ENCODE measurements at regions not wholly inside any gene's neighbourhood (a gene's known extent, or its start where the extent isn't known, plus 50 kb on each side); places are given as distances from the start of the nearest gene placed in this dataset.

- TF ChIP-seq POLR2AphosphoS5 (IDR thresholded peaks at IDR 0.05; ENCODE audit: low read depth, low read length), result no peak
- TF ChIP-seq FOXP2 (optimal IDR thresholded peaks at IDR 0.05; ENCODE audit: borderline replicate concordance, extremely low read depth, extremely low read length, insufficient read depth), result no peak
- no peak for TF ChIP-seq TAF1 (IDR thresholded peaks at IDR 0.05; ENCODE audit: borderline replicate concordance, insufficient read depth, low read length)
- TF ChIP-seq REST (IDR thresholded peaks at IDR 0.05; ENCODE audit: insufficient read depth in 1 of 2, low read depth in 2 of 2, low read length in 2 of 2), result no peak
- no peak for TF ChIP-seq SIN3A (IDR thresholded peaks at IDR 0.05; ENCODE audit: borderline replicate concordance, insufficient read depth, low read length)
Observed at GRCh38 chr1:59046134-59046533, 250.8 kb upstream of the FGGY start.

- TF ChIP-seq SIN3A (IDR thresholded peaks at IDR 0.05; ENCODE audit: borderline replicate concordance, insufficient read depth, low read length), result no peak
- TF ChIP-seq REST (IDR thresholded peaks at IDR 0.05; ENCODE audit: insufficient read depth in 1 of 2, low read depth in 2 of 2, low read length in 2 of 2), result no peak
- no peak for TF ChIP-seq TAF1 (IDR thresholded peaks at IDR 0.05; ENCODE audit: borderline replicate concordance, insufficient read depth, low read length)
- no peak for TF ChIP-seq POLR2AphosphoS5 (IDR thresholded peaks at IDR 0.05; ENCODE audit: low read depth, low read length)
- no peak for TF ChIP-seq FOXP2 (optimal IDR thresholded peaks at IDR 0.05; ENCODE audit: borderline replicate concordance, extremely low read depth, extremely low read length, insufficient read depth)
Observed at GRCh38 chr1:59046730-59047157, 250.2 kb upstream of the FGGY start.

- TF ChIP-seq SIN3A (IDR thresholded peaks at IDR 0.05; ENCODE audit: borderline replicate concordance, insufficient read depth, low read length), result no peak
- no peak for TF ChIP-seq REST (IDR thresholded peaks at IDR 0.05; ENCODE audit: insufficient read depth in 1 of 2, low read depth in 2 of 2, low read length in 2 of 2)
- TF ChIP-seq FOXP2 (optimal IDR thresholded peaks at IDR 0.05; ENCODE audit: borderline replicate concordance, extremely low read depth, extremely low read length, insufficient read depth), result no peak
- TF ChIP-seq TAF1 (IDR thresholded peaks at IDR 0.05; ENCODE audit: borderline replicate concordance, insufficient read depth, low read length), result no peak
- no peak for TF ChIP-seq POLR2AphosphoS5 (IDR thresholded peaks at IDR 0.05; ENCODE audit: low read depth, low read length)
Observed at GRCh38 chr1:59051007-59051406, 245.9 kb upstream of the FGGY start.

- TF ChIP-seq POLR2AphosphoS5 (IDR thresholded peaks at IDR 0.05; ENCODE audit: low read depth, low read length) (no peak), REST (IDR thresholded peaks at IDR 0.05; ENCODE audit: insufficient read depth in 1 of 2, low read depth in 2 of 2, low read length in 2 of 2) (no peak), TAF1 (IDR thresholded peaks at IDR 0.05; ENCODE audit: borderline replicate concordance, insufficient read depth, low read length) (no peak), SIN3A (IDR thresholded peaks at IDR 0.05; ENCODE audit: borderline replicate concordance, insufficient read depth, low read length) (no peak), FOXP2 (optimal IDR thresholded peaks at IDR 0.05; ENCODE audit: borderline replicate concordance, extremely low read depth, extremely low read length, insufficient read depth) (no peak)
Observed at GRCh38 chr1:59052166-59052590, 244.7 kb upstream of the FGGY start.

- TF ChIP-seq SIN3A (IDR thresholded peaks at IDR 0.05; ENCODE audit: borderline replicate concordance, insufficient read depth, low read length) (no peak), FOXP2 (optimal IDR thresholded peaks at IDR 0.05; ENCODE audit: borderline replicate concordance, extremely low read depth, extremely low read length, insufficient read depth) (no peak), TAF1 (IDR thresholded peaks at IDR 0.05; ENCODE audit: borderline replicate concordance, insufficient read depth, low read length) (no peak), REST (IDR thresholded peaks at IDR 0.05; ENCODE audit: insufficient read depth in 1 of 2, low read depth in 2 of 2, low read length in 2 of 2) (no peak), POLR2AphosphoS5 (IDR thresholded peaks at IDR 0.05; ENCODE audit: low read depth, low read length) (no peak)
Observed at GRCh38 chr1:59054172-59054571, 242.7 kb upstream of the FGGY start.

Measured in PFSK-1 (cell line).